Prostate gland (tissue), 2 donors: ENCODE measurements at regions not wholly inside any gene's neighbourhood (a gene's known extent, or its start where the extent isn't known, plus 50 kb on each side); places are given as distances from the start of the nearest gene placed in this dataset.

ENCODE experiments used
- CTCF ChIP-seq, 4 experiments: fragments of 200-600 bp in 2 of 4; fragments of 450-650 bp in 2 of 4; sonication (generic) in 2 of 4; IDR thresholded peaks; 1 replicate in 3 of 4; 2 replicates in 1 of 4; pipeline ENCODE4 v1.5.1; 2016 to 2019; ENCODE audit warnings: antibody characterized with exemption in 4 of 4, mild to moderate bottlenecking in 2 of 4, moderate library complexity in 2 of 4
- POLR2A ChIP-seq: fragments of 450-650 bp; IDR thresholded peaks from one replicate; pipeline ENCODE4 v1.6.1; 2016; ENCODE audit warnings: antibody characterized with exemption, mild to moderate bottlenecking
- POLR2AphosphoS5 ChIP-seq: sonication (generic); formaldehyde crosslinking; IDR thresholded peaks from one replicate; pipeline ENCODE4 v1.6.1; 2017; ENCODE audit warnings: antibody characterized with exemption

GRCh38 chr11:69912911-69913451 lies 93.8 kb upstream of the FGF3 start:
- no peak for TF ChIP-seq POLR2A
- peak in 2 of 4 experiments; percentile 11 to 43 for TF ChIP-seq CTCF (IDR thresholded peaks at IDR 0.05)
- no peak for TF ChIP-seq POLR2AphosphoS5
